Aorta (tissue), 5 donors: ENCODE measurements at regions not wholly inside any gene's neighbourhood (a gene's known extent, or its start where the extent isn't known, plus 50 kb on each side); places are given as distances from the start of the nearest gene placed in this dataset.

Experiments used
- ATAC-seq: fragments of 200-7000 bp; cut with Tn5 transposase; one replicate; pipeline ENCODE4 v1.9.1; 2022; ENCODE audit warnings: moderate library complexity; ENCODE audit not compliant: low FRiP score
- DNase-seq, 2 donors: peaks; one replicate each; pipeline ENCODE4 v3.0.0-alpha.2; 2020
- H3K27ac ChIP-seq, 2 donors: one replicate each; pipeline ENCODE4 v1.5.1; 2013; ENCODE audit warnings: low read length in 2 of 2, mild to moderate bottlenecking in 2 of 2, moderate library complexity in 2 of 2, control low read depth in 1 of 2, inconsistent platforms in 1 of 2, low read depth in 1 of 2
- H3K27me3 ChIP-seq, 2 donors: one replicate each; pipeline ENCODE4 v1.6.1; 2013; ENCODE audit warnings: control low read depth in 1 of 2, low read length in 1 of 2, mild to moderate bottlenecking in 1 of 2, moderate library complexity in 1 of 2; ENCODE audit not compliant: insufficient read depth in 2 of 2, control insufficient read depth in 1 of 2
- H3K36me3 ChIP-seq, 2 donors: one replicate each; pipeline ENCODE4 v1.6.1; 2013; ENCODE audit warnings: control low read depth in 1 of 2, low read length in 1 of 2, mild to moderate bottlenecking in 1 of 2; ENCODE audit not compliant: insufficient read depth in 2 of 2, control insufficient read depth in 1 of 2
- H3K4me1 ChIP-seq, 2 donors: one replicate each; pipeline ENCODE4 v1.6.1; 2013; ENCODE audit warnings: low read length in 2 of 2, control low read depth in 1 of 2, mild to moderate bottlenecking in 1 of 2, moderate library complexity in 1 of 2; ENCODE audit not compliant: insufficient read depth in 2 of 2, control insufficient read depth in 1 of 2
- H3K4me3 ChIP-seq, 2 donors: one replicate each; pipeline ENCODE4 v1.5.1; 2013; ENCODE audit warnings: low read length in 2 of 2, control low read depth in 1 of 2, mild to moderate bottlenecking in 1 of 2
- H3K9me3 ChIP-seq: one replicate; pipeline ENCODE4 v1.6.1; 2013; ENCODE audit warnings: mild to moderate bottlenecking, low read length; ENCODE audit not compliant: control insufficient read depth
- WGBS, 2 donors: extraction: QIAGEN DNeasy Blood & Tissue Kit; methylation state at CpG; one replicate each; pipeline ENCODE4 v1.1.7; 2013; 5-methylcytosine and 5-hydroxymethylcytosine counted together
- intact Hi-C, 2 donors: fragments of 100-400 bp; cut with DNase I; formaldehyde crosslinking; loops; one replicate each; pipeline versions ENCODE4 v1.14.2 to v1.15.0; 2022
- donor health status: healthy with polysubstance abuse.
- donor health status: Bipolar disorder and iron deficiency.
- donor health status: DM: no; HTN: no; CAD: no.
- donor health status: DM: no; HTN: no; CAD: no.
- donor health status: DM: yes; HTN: yes; CAD: no.

- ATAC-seq, result no peak
- no peak for DNase-seq
- intact Hi-C loops, result no loop called here
- WGBS, 2 donors, result 78% methylated on average over 4 of the region's 4 CpGs
- Histone ChIP-seq H3K4me3 (no peak overlapping the region), H3K27ac (no peak overlapping the region), H3K4me1 (no peaks in the 10 kb centered on the region), H3K36me3 (no peaks in the 10 kb centered on the region), H3K9me3 (peaks cover 3% of the 10 kb centered on the region), H3K27me3 (no peaks in the 10 kb centered on the region)
Observed at GRCh38 chr18:40624959-40625358, 1330.1 kb upstream of the PIK3C3 start.

- H3K27me3 ChIP-seq, result peaks cover 0 to 2% of the 10 kb centered on the region in 2 donors
- no peak overlapping the region for H3K27ac ChIP-seq
- intact Hi-C loops, result no loop called here
- H3K9me3 ChIP-seq, result no peaks in the 10 kb centered on the region
- DNase-seq (no peak), ATAC-seq (no peak)
- no peaks in the 10 kb centered on the region for H3K4me1 ChIP-seq
- no peak overlapping the region for H3K4me3 ChIP-seq
- no peaks in the 10 kb centered on the region for H3K36me3 ChIP-seq
Observed at GRCh38 chr18:40613721-40614120, 1341.3 kb upstream of the PIK3C3 start.

DNA sequence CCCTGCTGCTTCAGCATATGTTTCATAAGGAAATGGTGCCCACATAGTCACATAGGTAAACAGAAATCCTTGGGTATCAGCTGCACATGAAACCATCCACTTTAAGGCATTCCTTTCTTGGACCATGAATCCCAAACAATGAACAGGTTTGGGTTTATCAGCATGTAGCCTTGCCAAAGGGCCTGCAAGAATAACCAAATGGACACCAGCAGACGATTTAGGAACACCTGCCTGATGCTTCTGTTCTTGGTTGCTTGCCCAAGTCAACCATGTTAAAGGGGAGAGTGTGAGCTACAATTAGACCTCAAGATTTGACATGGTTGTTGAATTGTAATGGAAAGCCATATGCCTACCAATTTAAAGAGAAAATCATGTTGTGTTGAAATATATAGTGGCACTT, 1342.7 kb upstream of the PIK3C3 start:
- intact Hi-C loops, result no loop called here
- H3K9me3 ChIP-seq, result no peaks in the 10 kb centered on the region
- WGBS, 2 donors, result 64 to 74% methylated on average over 1 of the region's 1 CpG
- no peaks in the 10 kb centered on the region for H3K4me1 ChIP-seq
- H3K27me3 ChIP-seq, result peaks cover 0 to 2% of the 10 kb centered on the region in 2 donors
- no peak for DNase-seq
- H3K27ac ChIP-seq, result no peak overlapping the region
- ATAC-seq, result no peak
- no peak overlapping the region for H3K4me3 ChIP-seq
- H3K36me3 ChIP-seq, result no peaks in the 10 kb centered on the region

DNA sequence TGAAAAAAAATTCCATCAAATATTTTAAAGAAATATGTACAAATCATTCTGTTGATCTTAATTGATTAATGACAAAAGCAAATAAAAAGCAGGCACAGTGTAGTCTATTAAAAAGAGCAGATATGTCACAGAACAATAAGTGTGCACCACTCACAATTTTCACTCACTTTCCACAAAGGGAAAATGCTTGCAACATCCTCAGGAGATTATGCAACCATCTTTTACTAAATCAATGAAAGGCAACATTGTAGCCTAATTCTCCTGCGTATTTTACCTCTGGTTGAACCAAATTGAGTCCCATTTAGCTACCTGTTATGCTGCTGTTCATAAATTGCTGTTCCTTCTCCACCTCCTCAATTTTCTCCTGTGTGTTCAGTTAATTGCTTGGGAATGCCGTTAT, 1346.8 kb upstream of the PIK3C3 start:
- no peak for ATAC-seq

GRCh38 chr18:40607542-40608148, 1347.4 kb upstream of the PIK3C3 start:
- no peaks in the 10 kb centered on the region for H3K27me3 ChIP-seq
- 28 to 40% methylated on average over 6 of the region's 6 CpGs for WGBS, 2 donors
- H3K36me3 ChIP-seq, result no peaks in the 10 kb centered on the region
- H3K27ac ChIP-seq, result no peak overlapping the region
- intact Hi-C loops, result no loop called here
- no peaks in the 10 kb centered on the region for H3K4me1 ChIP-seq
- H3K4me3 ChIP-seq, result no peak overlapping the region
- H3K9me3 ChIP-seq, result no peaks in the 10 kb centered on the region
- DNase-seq (no peak), ATAC-seq (no peak)

More for the DNA sequence above, 1346.8 kb upstream of the PIK3C3 start:
- H3K27ac ChIP-seq, result no peak overlapping the region
- no peaks in the 10 kb centered on the region for H3K4me1 ChIP-seq
- no peaks in the 10 kb centered on the region for H3K36me3 ChIP-seq
- no peak overlapping the region for H3K4me3 ChIP-seq
- H3K27me3 ChIP-seq, result no peaks in the 10 kb centered on the region
- intact Hi-C loops, result no loop called here
- no peak for DNase-seq
- H3K9me3 ChIP-seq, result no peaks in the 10 kb centered on the region
- 72 to 82% methylated on average over 2 of the region's 2 CpGs for WGBS, 2 donors

- H3K4me1 ChIP-seq, result no peaks in the 10 kb centered on the region
- H3K4me3 ChIP-seq, result no peak overlapping the region
- H3K27ac ChIP-seq, result no peak overlapping the region
- ATAC-seq (no peak), DNase-seq (no peak)
- intact Hi-C loops, result no loop called here
- H3K36me3 ChIP-seq, result no peaks in the 10 kb centered on the region
- no peaks in the 10 kb centered on the region for H3K27me3 ChIP-seq
- 20 to 54% methylated on average over 1 of the region's 1 CpG for WGBS, 2 donors
- no peaks in the 10 kb centered on the region for H3K9me3 ChIP-seq
Observed at GRCh38 chr18:40606996-40607395, 1348.0 kb upstream of the PIK3C3 start.

DNA sequence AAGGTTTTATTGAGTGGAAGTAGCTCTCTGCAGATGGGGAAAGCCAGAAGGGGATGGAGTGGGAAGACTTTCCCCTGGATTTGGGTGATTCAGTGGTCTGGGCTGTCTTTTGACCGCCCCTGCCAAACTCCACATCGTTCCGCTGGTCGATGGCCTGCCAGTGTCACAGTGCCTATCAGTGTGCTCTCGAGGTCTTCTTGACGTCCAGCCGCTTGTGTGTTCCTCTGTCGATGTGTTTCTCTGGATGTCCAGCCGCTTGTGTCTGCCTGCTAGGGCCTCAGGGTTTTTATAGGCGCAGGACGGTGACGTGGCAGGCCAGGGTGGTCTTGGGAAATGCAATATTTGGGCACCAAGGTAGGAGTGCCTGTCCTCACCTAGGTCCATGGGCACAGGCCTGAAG, 1371.4 kb upstream of the PIK3C3 start:
- WGBS, 2 donors, result 87 to 93% methylated on average over 12 of the region's 12 CpGs
- no peak overlapping the region for H3K4me3 ChIP-seq
- no peaks in the 10 kb centered on the region for H3K4me1 ChIP-seq
- DNase-seq, result no peak
- no peak overlapping the region for H3K27ac ChIP-seq
- intact Hi-C loops, result no loop called here
- no peak for ATAC-seq
- no peaks in the 10 kb centered on the region for H3K36me3 ChIP-seq
- no peaks in the 10 kb centered on the region for H3K9me3 ChIP-seq
- H3K27me3 ChIP-seq, result no peaks in the 10 kb centered on the region

DNA sequence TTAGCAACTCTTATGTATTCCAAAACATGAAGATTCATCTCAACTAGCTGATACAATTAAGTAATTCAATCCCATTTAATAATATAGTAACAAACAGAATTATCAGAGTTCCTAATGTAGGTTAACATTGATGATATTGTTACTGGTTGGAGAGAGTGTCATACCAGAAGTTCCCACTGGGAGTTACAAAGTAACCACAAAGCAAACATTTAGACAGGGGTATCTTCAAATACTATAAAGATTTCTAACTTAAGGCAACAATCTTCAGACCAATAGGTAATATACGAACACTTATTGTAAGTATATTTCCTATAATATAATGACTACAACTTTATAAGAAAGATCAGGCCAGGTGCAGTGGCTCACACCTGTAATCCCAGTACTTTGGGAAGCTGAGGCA, 1372.9 kb upstream of the PIK3C3 start:
- no peak overlapping the region for H3K4me3 ChIP-seq
- no peaks in the 10 kb centered on the region for H3K27me3 ChIP-seq
- no peak overlapping the region for H3K27ac ChIP-seq
- no peaks in the 10 kb centered on the region for H3K36me3 ChIP-seq
- H3K4me1 ChIP-seq, result no peaks in the 10 kb centered on the region
- ATAC-seq (no peak), DNase-seq (no peak)
- intact Hi-C loops, result no loop called here
- WGBS, 2 donors, result 92 to 97% methylated on average over 1 of the region's 1 CpG
- H3K9me3 ChIP-seq, result no peaks in the 10 kb centered on the region

DNA sequence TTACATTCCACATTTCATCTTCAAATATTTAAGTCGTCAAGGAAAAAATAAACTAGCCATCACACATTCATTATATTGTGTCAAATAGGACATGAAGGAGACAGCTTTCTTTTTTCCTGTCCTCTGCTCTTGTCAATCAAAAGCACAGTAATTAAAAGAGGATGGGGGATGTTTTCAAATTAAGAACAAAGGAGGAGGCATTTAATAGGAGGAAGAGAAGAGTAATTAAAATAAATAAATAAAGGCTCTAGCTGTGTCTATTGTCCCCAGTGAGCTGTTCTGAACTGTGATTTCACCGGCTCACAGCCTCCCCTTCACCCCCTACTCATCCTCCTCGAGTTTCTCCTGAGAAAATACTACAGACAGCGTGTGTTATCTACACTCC, 1377.1 kb upstream of the PIK3C3 start:
- no peaks in the 10 kb centered on the region for H3K36me3 ChIP-seq
- no peak for ATAC-seq
- intact Hi-C loops, result no loop called here
- H3K4me1 ChIP-seq, result no peaks in the 10 kb centered on the region
- no peak overlapping the region for H3K27ac ChIP-seq
- WGBS, 2 donors, result 28 to 36% methylated on average over 4 of the region's 4 CpGs
- no peak overlapping the region for H3K4me3 ChIP-seq
- H3K9me3 ChIP-seq, result no peaks in the 10 kb centered on the region
- no peak for DNase-seq
- H3K27me3 ChIP-seq, result no peaks in the 10 kb centered on the region
